ENCODE measurements at regions not wholly inside any gene's neighbourhood (a gene's known extent, or its start where the extent isn't known, plus 50 kb on each side); places are given as distances from the start of the nearest gene placed in this dataset.

- H3K27me3 ChIP-seq (ENCODE audit: control insufficient read depth in 1 of 2, insufficient read depth in 2 of 2, low read length in 2 of 2), result no peaks in the 10 kb centered on the region
- H3K9me3 ChIP-seq (ENCODE audit: control insufficient read depth in 1 of 2, low read length in 2 of 2), result peaks cover 0 to 6% of the 10 kb centered on the region in 2 donors
- no peak overlapping the region for H3K4me3 ChIP-seq (ENCODE audit: low read depth in 1 of 2, low read length in 2 of 2)
- no peak overlapping the region for H3K9ac ChIP-seq (ENCODE audit: low read depth in 1 of 2, low read length in 2 of 2)
- no peaks in the 10 kb centered on the region for H3K4me1 ChIP-seq (ENCODE audit: control insufficient read depth in 1 of 2, insufficient read depth in 2 of 2, low read length in 2 of 2)
- H3K27ac ChIP-seq (ENCODE audit: low read depth, low read length), result no peak overlapping the region
- no peaks in the 10 kb centered on the region for H3K36me3 ChIP-seq (ENCODE audit: control insufficient read depth in 1 of 2, insufficient read depth in 2 of 2, low read length in 2 of 2)
Measured at GRCh38 chr10:36802490-36803153, 322.8 kb upstream of the ANKRD30A start.

GRCh38 chr10:36801660-36802059 lies 323.7 kb upstream of the ANKRD30A start:
- H3K27ac ChIP-seq (ENCODE audit: low read depth, low read length), result no peak overlapping the region
- no peak overlapping the region for H3K9ac ChIP-seq (ENCODE audit: low read depth in 1 of 2, low read length in 2 of 2)
- no peaks in the 10 kb centered on the region for H3K4me1 ChIP-seq (ENCODE audit: control insufficient read depth in 1 of 2, insufficient read depth in 2 of 2, low read length in 2 of 2)
- H3K36me3 ChIP-seq (ENCODE audit: control insufficient read depth in 1 of 2, insufficient read depth in 2 of 2, low read length in 2 of 2), result no peaks in the 10 kb centered on the region
- H3K27me3 ChIP-seq (ENCODE audit: control insufficient read depth in 1 of 2, insufficient read depth in 2 of 2, low read length in 2 of 2), result no peaks in the 10 kb centered on the region
- peaks cover 0 to 8% of the 10 kb centered on the region in 2 donors for H3K9me3 ChIP-seq (ENCODE audit: control insufficient read depth in 1 of 2, low read length in 2 of 2)
- no peak overlapping the region for H3K4me3 ChIP-seq (ENCODE audit: low read depth in 1 of 2, low read length in 2 of 2)

GRCh38 chr10:36794981-36795380 lies 330.4 kb upstream of the ANKRD30A start:
- no peaks in the 10 kb centered on the region for H3K4me1 ChIP-seq (ENCODE audit: control insufficient read depth in 1 of 2, insufficient read depth in 2 of 2, low read length in 2 of 2)
- no peak overlapping the region for H3K9ac ChIP-seq (ENCODE audit: low read depth in 1 of 2, low read length in 2 of 2)
- peaks cover 0 to 4% of the 10 kb centered on the region in 2 donors for H3K9me3 ChIP-seq (ENCODE audit: control insufficient read depth in 1 of 2, low read length in 2 of 2)
- no peaks in the 10 kb centered on the region for H3K27me3 ChIP-seq (ENCODE audit: control insufficient read depth in 1 of 2, insufficient read depth in 2 of 2, low read length in 2 of 2)
- no peak overlapping the region for H3K27ac ChIP-seq (ENCODE audit: low read depth, low read length)
- no peak overlapping the region for H3K4me3 ChIP-seq (ENCODE audit: low read depth in 1 of 2, low read length in 2 of 2)
- no peaks in the 10 kb centered on the region for H3K36me3 ChIP-seq (ENCODE audit: control insufficient read depth in 1 of 2, insufficient read depth in 2 of 2, low read length in 2 of 2)

- H3K27ac ChIP-seq (ENCODE audit: low read depth, low read length), result no peak overlapping the region
- H3K9ac ChIP-seq (ENCODE audit: low read depth in 1 of 2, low read length in 2 of 2), result no peak overlapping the region
- no peaks in the 10 kb centered on the region for H3K36me3 ChIP-seq (ENCODE audit: control insufficient read depth in 1 of 2, insufficient read depth in 2 of 2, low read length in 2 of 2)
Measured at GRCh38 chr10:36789974-36790373, 335.4 kb upstream of the ANKRD30A start.

GRCh38 chr10:36788152-36788551 lies 337.2 kb upstream of the ANKRD30A start:
- no peaks in the 10 kb centered on the region for H3K36me3 ChIP-seq (ENCODE audit: control insufficient read depth in 1 of 2, insufficient read depth in 2 of 2, low read length in 2 of 2)
- no peak overlapping the region for H3K9ac ChIP-seq (ENCODE audit: low read depth in 1 of 2, low read length in 2 of 2)
- H3K4me1 ChIP-seq (ENCODE audit: control insufficient read depth in 1 of 2, insufficient read depth in 2 of 2, low read length in 2 of 2), result no peaks in the 10 kb centered on the region
- H3K4me3 ChIP-seq (ENCODE audit: low read depth in 1 of 2, low read length in 2 of 2), result no peak overlapping the region
- no peak overlapping the region for H3K27ac ChIP-seq (ENCODE audit: low read depth, low read length)
- H3K9me3 ChIP-seq (ENCODE audit: control insufficient read depth in 1 of 2, low read length in 2 of 2), result no peaks in the 10 kb centered on the region
- H3K27me3 ChIP-seq (ENCODE audit: control insufficient read depth in 1 of 2, insufficient read depth in 2 of 2, low read length in 2 of 2), result no peaks in the 10 kb centered on the region

More at GRCh38 chr10:36789974-36790373, 335.4 kb upstream of the ANKRD30A start:
- H3K4me3 ChIP-seq (ENCODE audit: low read depth in 1 of 2, low read length in 2 of 2), result no peak overlapping the region
- H3K27me3 ChIP-seq (ENCODE audit: control insufficient read depth in 1 of 2, insufficient read depth in 2 of 2, low read length in 2 of 2), result no peaks in the 10 kb centered on the region
- no peaks in the 10 kb centered on the region for H3K4me1 ChIP-seq (ENCODE audit: control insufficient read depth in 1 of 2, insufficient read depth in 2 of 2, low read length in 2 of 2)
- no peaks in the 10 kb centered on the region for H3K9me3 ChIP-seq (ENCODE audit: control insufficient read depth in 1 of 2, low read length in 2 of 2)

- H3K27ac ChIP-seq (ENCODE audit: low read depth, low read length), result no peak overlapping the region
- H3K4me3 ChIP-seq (ENCODE audit: low read depth in 1 of 2, low read length in 2 of 2), result no peak overlapping the region
- H3K27me3 ChIP-seq (ENCODE audit: control insufficient read depth in 1 of 2, insufficient read depth in 2 of 2, low read length in 2 of 2), result no peaks in the 10 kb centered on the region
- H3K9me3 ChIP-seq (ENCODE audit: control insufficient read depth in 1 of 2, low read length in 2 of 2), result no peaks in the 10 kb centered on the region
- no peaks in the 10 kb centered on the region for H3K36me3 ChIP-seq (ENCODE audit: control insufficient read depth in 1 of 2, insufficient read depth in 2 of 2, low read length in 2 of 2)
- H3K4me1 ChIP-seq (ENCODE audit: control insufficient read depth in 1 of 2, insufficient read depth in 2 of 2, low read length in 2 of 2), result no peaks in the 10 kb centered on the region
- no peak overlapping the region for H3K9ac ChIP-seq (ENCODE audit: low read depth in 1 of 2, low read length in 2 of 2)
Measured at GRCh38 chr10:36783400-36783799, 342.0 kb upstream of the ANKRD30A start.

- Histone ChIP-seq H3K27ac (ENCODE audit: low read depth, low read length) (no peak overlapping the region), H3K9ac (ENCODE audit: low read depth in 1 of 2, low read length in 2 of 2) (no peak overlapping the region), H3K36me3 (ENCODE audit: control insufficient read depth in 1 of 2, insufficient read depth in 2 of 2, low read length in 2 of 2) (no peaks in the 10 kb centered on the region), H3K27me3 (ENCODE audit: control insufficient read depth in 1 of 2, insufficient read depth in 2 of 2, low read length in 2 of 2) (no peaks in the 10 kb centered on the region), H3K9me3 (ENCODE audit: control insufficient read depth in 1 of 2, low read length in 2 of 2) (no peaks in the 10 kb centered on the region), H3K4me3 (ENCODE audit: low read depth in 1 of 2, low read length in 2 of 2) (no peak overlapping the region), H3K4me1 (ENCODE audit: control insufficient read depth in 1 of 2, insufficient read depth in 2 of 2, low read length in 2 of 2) (no peaks in the 10 kb centered on the region)
Measured at GRCh38 chr10:36781570-36781969, 343.8 kb upstream of the ANKRD30A start.

- Histone ChIP-seq H3K27ac (ENCODE audit: low read depth, low read length) (no peak overlapping the region), H3K9me3 (ENCODE audit: control insufficient read depth in 1 of 2, low read length in 2 of 2) (no peaks in the 10 kb centered on the region), H3K27me3 (ENCODE audit: control insufficient read depth in 1 of 2, insufficient read depth in 2 of 2, low read length in 2 of 2) (no peaks in the 10 kb centered on the region), H3K4me1 (ENCODE audit: control insufficient read depth in 1 of 2, insufficient read depth in 2 of 2, low read length in 2 of 2) (no peaks in the 10 kb centered on the region), H3K9ac (ENCODE audit: low read depth in 1 of 2, low read length in 2 of 2) (no peak overlapping the region), H3K4me3 (ENCODE audit: low read depth in 1 of 2, low read length in 2 of 2) (no peak overlapping the region), H3K36me3 (ENCODE audit: control insufficient read depth in 1 of 2, insufficient read depth in 2 of 2, low read length in 2 of 2) (no peaks in the 10 kb centered on the region)
Measured at GRCh38 chr10:36780158-36780557, 345.2 kb upstream of the ANKRD30A start.

- H3K36me3 ChIP-seq (ENCODE audit: control insufficient read depth in 1 of 2, insufficient read depth in 2 of 2, low read length in 2 of 2), result no peaks in the 10 kb centered on the region
- H3K4me1 ChIP-seq (ENCODE audit: control insufficient read depth in 1 of 2, insufficient read depth in 2 of 2, low read length in 2 of 2), result no peaks in the 10 kb centered on the region
- H3K27ac ChIP-seq (ENCODE audit: low read depth, low read length), result no peak overlapping the region
- H3K4me3 ChIP-seq (ENCODE audit: low read depth in 1 of 2, low read length in 2 of 2), result no peak overlapping the region
- no peak overlapping the region for H3K9ac ChIP-seq (ENCODE audit: low read depth in 1 of 2, low read length in 2 of 2)
- no peaks in the 10 kb centered on the region for H3K27me3 ChIP-seq (ENCODE audit: control insufficient read depth in 1 of 2, insufficient read depth in 2 of 2, low read length in 2 of 2)
- H3K9me3 ChIP-seq (ENCODE audit: control insufficient read depth in 1 of 2, low read length in 2 of 2), result no peaks in the 10 kb centered on the region
Measured at GRCh38 chr10:36779238-36779846, 346.1 kb upstream of the ANKRD30A start.

GRCh38 chr10:36778651-36779050 lies 346.7 kb upstream of the ANKRD30A start:
- Histone ChIP-seq H3K9ac (ENCODE audit: low read depth in 1 of 2, low read length in 2 of 2) (no peak overlapping the region), H3K27me3 (ENCODE audit: control insufficient read depth in 1 of 2, insufficient read depth in 2 of 2, low read length in 2 of 2) (no peaks in the 10 kb centered on the region), H3K36me3 (ENCODE audit: control insufficient read depth in 1 of 2, insufficient read depth in 2 of 2, low read length in 2 of 2) (no peaks in the 10 kb centered on the region), H3K27ac (ENCODE audit: low read depth, low read length) (no peak overlapping the region), H3K9me3 (ENCODE audit: control insufficient read depth in 1 of 2, low read length in 2 of 2) (no peaks in the 10 kb centered on the region), H3K4me3 (ENCODE audit: low read depth in 1 of 2, low read length in 2 of 2) (no peak overlapping the region), H3K4me1 (ENCODE audit: control insufficient read depth in 1 of 2, insufficient read depth in 2 of 2, low read length in 2 of 2) (no peaks in the 10 kb centered on the region)
